ENCODE measurements at regions not wholly inside any gene's neighbourhood (a gene's known extent, or its start where the extent isn't known, plus 50 kb on each side); places are given as distances from the start of the nearest gene placed in this dataset.

GRCh38 chr2:239871481-239872435, 153.4 kb downstream of the NDUFA10 start:
- H3K4me3 ChIP-seq (ENCODE audit: low read length): no peak overlapping the region
- no peak for TF ChIP-seq CTCF (conservative IDR thresholded peaks at IDR 0.05; ENCODE audit: low read length)
- no peak for DNase-seq (ENCODE audit: low read depth)

- TF ChIP-seq CTCF (conservative IDR thresholded peaks at IDR 0.05; ENCODE audit: low read length): no peak
- H3K4me3 ChIP-seq (ENCODE audit: low read length): no peak overlapping the region
- DNase-seq (ENCODE audit: low read depth): no peak
These were observed 154.3 kb downstream of the NDUFA10 start for GRCh38 chr2:239870863-239871262.

- H3K4me3 ChIP-seq (ENCODE audit: low read length): no peak overlapping the region
- TF ChIP-seq CTCF (conservative IDR thresholded peaks at IDR 0.05; ENCODE audit: low read length): no peak
- DNase-seq (ENCODE audit: low read depth): no peak
These were observed 154.9 kb downstream of the NDUFA10 start for GRCh38 chr2:239870276-239870675.

- DNase-seq (ENCODE audit: low read depth): no peak
- no peak overlapping the region for H3K4me3 ChIP-seq (ENCODE audit: low read length)
These were observed 155.6 kb downstream of the NDUFA10 start for GRCh38 chr2:239869272-239870155.

GRCh38 chr2:239868556-239869181, 156.5 kb downstream of the NDUFA10 start:
- TF ChIP-seq CTCF (conservative IDR thresholded peaks at IDR 0.05; ENCODE audit: low read length): no peak
- DNase-seq (ENCODE audit: low read depth): no peak
- no peak overlapping the region for H3K4me3 ChIP-seq (ENCODE audit: low read length)

More at GRCh38 chr2:239869272-239870155, 155.6 kb downstream of the NDUFA10 start:
- TF ChIP-seq CTCF (conservative IDR thresholded peaks at IDR 0.05; ENCODE audit: low read length): no peak

- DNase-seq (ENCODE audit: low read depth): no peak
- TF ChIP-seq CTCF (conservative IDR thresholded peaks at IDR 0.05; ENCODE audit: low read length): no peak
- H3K4me3 ChIP-seq (ENCODE audit: low read length): no peak overlapping the region
These were observed 158.4 kb downstream of the NDUFA10 start for GRCh38 chr2:239866778-239867177.
